HCT116 (cell line): ENCODE measurements at regions not wholly inside any gene's neighbourhood (a gene's known extent, or its start where the extent isn't known, plus 50 kb on each side); places are given as distances from the start of the nearest gene placed in this dataset.

ENCODE experiments used
- EZH2 ChIP-seq: fragments of 200-600 bp; sonication (generic); IDR thresholded peaks from 2 replicates; pipeline ENCODE4 v1.6.1; 2017; ENCODE audit warnings: antibody characterized with exemption, mixed run types
- EZH2phosphoT487 ChIP-seq: fragments of 200-600 bp; IDR thresholded peaks from 2 replicates; pipeline ENCODE4 v1.6.1; 2018; ENCODE audit warnings: antibody characterized with exemption, borderline replicate concordance
- POLR2A ChIP-seq: IDR thresholded peaks from 2 replicates; pipeline ENCODE4 v1.7.0; 2011; ENCODE audit warnings: borderline replicate concordance; ENCODE audit not compliant: insufficient read depth, insufficient read length; ENCODE audit errors: extremely low read depth
- TF ChIP-seq, protein P1 (sequence below), 3 experiments: fragments of 200-600 bp in 1 of 3; sonication (generic) in 1 of 3; IDR thresholded peaks in 2 of 3; conservative IDR thresholded peaks in 1 of 3; 2 replicates each; pipeline ENCODE4 v1.5.1; 2012 to 2017; ENCODE audit warnings: low read depth in 2 of 3, low read length in 2 of 3, antibody characterized with exemption in 1 of 3, borderline replicate concordance in 1 of 3, control low read depth in 1 of 3, mild to moderate bottlenecking in 1 of 3, mixed read lengths in 1 of 3, mixed run types in 1 of 3, moderate library complexity in 1 of 3; ENCODE audit not compliant: insufficient read depth in 1 of 3
- TF ChIP-seq, protein P2 (sequence below): IDR thresholded peaks from 2 replicates; pipeline ENCODE4 v1.6.1; 2012

DNA sequence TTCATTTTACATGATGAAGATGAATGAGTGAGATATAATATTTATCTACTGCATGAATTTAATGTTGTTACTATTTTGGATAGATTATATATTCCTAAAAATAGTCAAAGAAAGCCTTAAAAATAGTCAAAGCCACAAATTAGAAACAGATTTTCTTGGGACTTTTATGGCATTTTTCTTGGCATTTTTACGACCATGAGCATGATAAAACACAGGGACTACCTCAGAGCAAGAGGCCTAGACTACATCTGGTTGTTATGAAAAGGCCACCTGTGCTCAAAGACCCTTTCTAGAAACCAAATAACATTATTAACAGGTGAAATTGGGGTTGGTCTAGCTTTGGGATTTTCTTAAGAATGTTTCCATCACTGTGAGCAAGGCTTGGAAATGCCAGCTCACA, 281.0 kb downstream of the OXSM start:
- TF ChIP-seq, protein P1, sequence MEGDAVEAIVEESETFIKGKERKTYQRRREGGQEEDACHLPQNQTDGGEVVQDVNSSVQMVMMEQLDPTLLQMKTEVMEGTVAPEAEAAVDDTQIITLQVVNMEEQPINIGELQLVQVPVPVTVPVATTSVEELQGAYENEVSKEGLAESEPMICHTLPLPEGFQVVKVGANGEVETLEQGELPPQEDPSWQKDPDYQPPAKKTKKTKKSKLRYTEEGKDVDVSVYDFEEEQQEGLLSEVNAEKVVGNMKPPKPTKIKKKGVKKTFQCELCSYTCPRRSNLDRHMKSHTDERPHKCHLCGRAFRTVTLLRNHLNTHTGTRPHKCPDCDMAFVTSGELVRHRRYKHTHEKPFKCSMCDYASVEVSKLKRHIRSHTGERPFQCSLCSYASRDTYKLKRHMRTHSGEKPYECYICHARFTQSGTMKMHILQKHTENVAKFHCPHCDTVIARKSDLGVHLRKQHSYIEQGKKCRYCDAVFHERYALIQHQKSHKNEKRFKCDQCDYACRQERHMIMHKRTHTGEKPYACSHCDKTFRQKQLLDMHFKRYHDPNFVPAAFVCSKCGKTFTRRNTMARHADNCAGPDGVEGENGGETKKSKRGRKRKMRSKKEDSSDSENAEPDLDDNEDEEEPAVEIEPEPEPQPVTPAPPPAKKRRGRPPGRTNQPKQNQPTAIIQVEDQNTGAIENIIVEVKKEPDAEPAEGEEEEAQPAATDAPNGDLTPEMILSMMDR (IDR thresholded peaks at IDR 0.05 in 2 of 3, conservative IDR thresholded peaks at IDR 0.05 in 1 of 3; ENCODE audit: borderline replicate concordance in 1 of 3, insufficient read depth in 1 of 3, low read depth in 2 of 3, low read length in 2 of 3) = no peak
- TF ChIP-seq EZH2 = no peak
- TF ChIP-seq, protein P2, sequence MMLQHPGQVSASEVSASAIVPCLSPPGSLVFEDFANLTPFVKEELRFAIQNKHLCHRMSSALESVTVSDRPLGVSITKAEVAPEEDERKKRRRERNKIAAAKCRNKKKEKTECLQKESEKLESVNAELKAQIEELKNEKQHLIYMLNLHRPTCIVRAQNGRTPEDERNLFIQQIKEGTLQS = no peak
- no peak for TF ChIP-seq EZH2phosphoT487
- no peak for TF ChIP-seq POLR2A
